Hematopoietic multipotent progenitor cell treated with erythropoietin and hydrocortisone succinate and interleukin-3 and kit ligand, for 15 days (in vitro differentiated cells): ENCODE measurements at regions not wholly inside any gene's neighbourhood (a gene's known extent, or its start where the extent isn't known, plus 50 kb on each side); places are given as distances from the start of the nearest gene placed in this dataset.
A peak's percentile ranks its signal among the peaks of the same experiment; 100 is the strongest.

Experiments used
- DNase-seq: peaks from one replicate; pipeline ENCODE4 v3.0.0-alpha.2; 2015; ENCODE audit warnings: low spot score

DNA sequence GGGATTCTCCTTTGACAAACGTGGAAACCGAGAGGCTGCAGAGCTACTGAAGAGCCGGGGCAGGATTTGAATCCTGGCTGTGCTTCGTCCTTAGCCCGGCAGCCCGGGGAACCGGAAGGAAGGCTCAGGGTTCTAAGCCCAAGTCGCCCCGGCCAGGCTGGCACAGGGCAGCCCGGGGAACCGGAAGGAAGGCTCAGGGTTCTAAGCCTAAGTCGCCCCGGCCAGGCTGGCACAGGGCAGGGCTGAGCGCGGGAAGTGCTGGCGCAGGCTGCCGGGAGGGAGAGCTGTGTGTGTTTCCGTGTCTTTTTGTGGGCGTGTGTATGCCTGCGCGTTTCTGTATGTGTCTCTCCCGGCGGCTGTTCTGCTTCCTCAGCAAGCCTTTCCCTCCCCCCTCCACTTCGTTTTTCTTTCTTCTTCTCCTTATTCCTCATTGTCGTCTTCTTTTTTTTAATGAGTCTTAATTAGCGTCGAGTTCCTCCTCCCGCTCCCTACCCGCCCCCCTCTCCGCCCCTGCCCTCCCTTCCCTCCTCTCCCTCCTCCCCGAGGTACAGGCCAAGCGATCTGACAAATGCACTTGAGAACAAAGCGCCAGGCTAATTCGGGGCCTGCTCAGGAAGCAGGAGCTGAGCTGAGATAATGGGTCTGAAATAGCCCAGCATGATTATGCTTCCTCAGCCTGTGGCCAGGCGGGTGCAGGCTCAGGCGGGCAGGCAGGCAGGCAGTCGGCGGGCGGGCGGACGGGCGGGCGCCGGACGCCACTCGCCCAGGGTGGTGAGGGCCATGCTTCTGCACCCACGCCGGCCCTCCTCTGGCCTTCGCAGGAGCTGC lies 65.9 kb downstream of the EFNB1 start:
- peak; percentile 16 for DNase-seq

- no peak for DNase-seq
These were observed 65.3 kb downstream of the EFNB1 start for GRCh38 chrX:68894142-68894512.

DNA sequence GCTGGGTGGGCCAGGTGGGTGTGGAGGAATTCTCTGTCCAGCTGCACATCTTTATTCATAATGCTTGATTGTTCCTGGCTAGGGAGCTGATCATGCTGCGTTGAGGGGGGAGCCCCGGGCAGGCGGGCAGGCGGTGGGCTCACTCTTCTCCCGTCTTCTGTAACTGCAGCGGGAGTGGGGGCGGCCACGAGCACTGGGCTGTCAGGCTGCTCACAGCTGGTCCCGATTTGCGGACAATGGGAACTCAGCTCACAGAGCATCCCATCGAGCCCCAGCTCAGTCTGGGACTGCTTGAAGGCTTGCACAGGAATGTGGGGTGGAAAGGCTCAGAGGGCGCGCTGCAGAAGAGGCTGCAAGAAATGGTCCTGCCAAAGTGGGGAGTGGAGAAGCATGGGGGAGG lies 63.8 kb downstream of the EFNB1 start:
- no peak for DNase-seq

DNA sequence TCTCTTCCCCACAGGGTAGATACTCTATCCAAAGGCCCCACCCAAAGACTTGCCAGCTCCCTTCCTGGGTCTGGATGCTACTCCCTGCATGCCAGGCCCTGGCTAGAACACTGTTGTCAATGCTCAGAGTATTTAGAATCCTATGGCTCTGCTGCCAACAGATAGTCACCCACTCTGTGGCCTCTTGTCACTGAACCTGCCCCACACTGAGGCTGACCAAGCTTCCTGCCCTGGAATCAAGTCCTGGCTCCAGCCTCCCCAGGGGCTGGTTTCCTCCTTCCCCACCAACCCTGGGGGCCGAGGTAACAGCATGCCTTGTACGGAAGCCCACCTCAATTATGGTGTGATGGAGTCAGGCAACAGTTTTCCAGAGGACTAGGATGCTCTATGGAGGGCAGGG lies 63.3 kb downstream of the EFNB1 start:
- no peak for DNase-seq
